ENCODE measurements at regions not wholly inside any gene's neighbourhood (a gene's known extent, or its start where the extent isn't known, plus 50 kb on each side); places are given as distances from the start of the nearest gene placed in this dataset.

DNA sequence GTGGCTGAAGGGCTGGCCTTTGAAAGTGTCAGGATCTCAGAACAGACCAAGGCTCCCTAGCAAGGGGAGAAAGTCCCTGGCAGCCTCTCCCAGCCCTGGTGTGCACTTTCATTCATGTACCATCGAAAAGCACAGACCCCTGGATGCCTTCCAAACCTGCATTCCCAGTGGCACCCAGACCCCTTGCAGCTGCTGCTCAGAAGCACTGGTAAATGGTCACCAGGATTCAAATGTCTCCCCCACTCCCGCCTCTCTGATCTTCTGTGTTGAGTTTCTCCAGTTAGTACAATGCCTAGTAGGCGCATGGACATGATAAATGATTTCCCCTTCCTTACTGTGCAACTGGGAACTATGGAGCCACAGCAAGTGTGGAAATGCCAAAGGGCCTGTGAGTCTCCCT is 180.0 kb downstream of the GLI2 start:
- Mint-ChIP-seq H3K4me3 (ENCODE audit: unreplicated experiment) (no peak overlapping the region), H3K36me3 (ENCODE audit: unreplicated experiment) (no peaks in the 10 kb centered on the region), H3K4me1 (ENCODE audit: low read depth, unreplicated experiment) (peaks cover 22% of the 10 kb centered on the region), H3K9me3 (ENCODE audit: unreplicated experiment) (no peaks in the 10 kb centered on the region), H3K27ac (ENCODE audit: unreplicated experiment) (no peak overlapping the region), H3K27me3 (ENCODE audit: unreplicated experiment) (peaks cover 2% of the 10 kb centered on the region)
- TF ChIP-seq, protein P1, sequence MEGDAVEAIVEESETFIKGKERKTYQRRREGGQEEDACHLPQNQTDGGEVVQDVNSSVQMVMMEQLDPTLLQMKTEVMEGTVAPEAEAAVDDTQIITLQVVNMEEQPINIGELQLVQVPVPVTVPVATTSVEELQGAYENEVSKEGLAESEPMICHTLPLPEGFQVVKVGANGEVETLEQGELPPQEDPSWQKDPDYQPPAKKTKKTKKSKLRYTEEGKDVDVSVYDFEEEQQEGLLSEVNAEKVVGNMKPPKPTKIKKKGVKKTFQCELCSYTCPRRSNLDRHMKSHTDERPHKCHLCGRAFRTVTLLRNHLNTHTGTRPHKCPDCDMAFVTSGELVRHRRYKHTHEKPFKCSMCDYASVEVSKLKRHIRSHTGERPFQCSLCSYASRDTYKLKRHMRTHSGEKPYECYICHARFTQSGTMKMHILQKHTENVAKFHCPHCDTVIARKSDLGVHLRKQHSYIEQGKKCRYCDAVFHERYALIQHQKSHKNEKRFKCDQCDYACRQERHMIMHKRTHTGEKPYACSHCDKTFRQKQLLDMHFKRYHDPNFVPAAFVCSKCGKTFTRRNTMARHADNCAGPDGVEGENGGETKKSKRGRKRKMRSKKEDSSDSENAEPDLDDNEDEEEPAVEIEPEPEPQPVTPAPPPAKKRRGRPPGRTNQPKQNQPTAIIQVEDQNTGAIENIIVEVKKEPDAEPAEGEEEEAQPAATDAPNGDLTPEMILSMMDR (IDR thresholded peaks at IDR 0.05; ENCODE audit: partially characterized antibody, unreplicated experiment), result no peak
- DNase-seq, result no peak

DNA sequence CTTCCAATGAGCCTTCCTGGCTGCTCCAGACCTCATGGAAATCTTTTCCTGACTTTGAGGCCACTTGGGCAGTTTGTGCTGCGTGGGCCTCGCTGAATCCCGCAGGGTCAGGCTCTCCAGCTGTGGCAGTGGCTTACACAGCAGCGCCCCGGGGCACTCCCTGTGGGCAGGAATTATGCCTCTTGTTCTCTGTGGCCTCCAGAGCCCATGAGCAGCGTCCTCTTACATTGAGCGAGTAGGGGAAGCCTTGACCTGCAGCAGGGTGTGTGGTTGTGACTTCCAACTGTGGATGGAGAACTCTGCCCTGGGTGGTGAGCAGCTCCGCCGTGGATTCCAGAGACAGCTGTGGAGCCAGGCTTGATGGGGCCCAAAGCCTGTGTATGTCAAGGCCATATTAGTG is 180.8 kb downstream of the GLI2 start:
- H3K27ac Mint-ChIP-seq (ENCODE audit: unreplicated experiment), result no peak overlapping the region
- peaks cover 2% of the 10 kb centered on the region for H3K27me3 Mint-ChIP-seq (ENCODE audit: unreplicated experiment)
- peaks cover 22% of the 10 kb centered on the region for H3K4me1 Mint-ChIP-seq (ENCODE audit: low read depth, unreplicated experiment)
- H3K4me3 Mint-ChIP-seq (ENCODE audit: unreplicated experiment), result no peak overlapping the region
- TF ChIP-seq, protein P1 (IDR thresholded peaks at IDR 0.05; ENCODE audit: partially characterized antibody, unreplicated experiment), result no peak
- no peak for DNase-seq
- H3K36me3 Mint-ChIP-seq (ENCODE audit: unreplicated experiment), result no peaks in the 10 kb centered on the region
- no peaks in the 10 kb centered on the region for H3K9me3 Mint-ChIP-seq (ENCODE audit: unreplicated experiment)

DNA sequence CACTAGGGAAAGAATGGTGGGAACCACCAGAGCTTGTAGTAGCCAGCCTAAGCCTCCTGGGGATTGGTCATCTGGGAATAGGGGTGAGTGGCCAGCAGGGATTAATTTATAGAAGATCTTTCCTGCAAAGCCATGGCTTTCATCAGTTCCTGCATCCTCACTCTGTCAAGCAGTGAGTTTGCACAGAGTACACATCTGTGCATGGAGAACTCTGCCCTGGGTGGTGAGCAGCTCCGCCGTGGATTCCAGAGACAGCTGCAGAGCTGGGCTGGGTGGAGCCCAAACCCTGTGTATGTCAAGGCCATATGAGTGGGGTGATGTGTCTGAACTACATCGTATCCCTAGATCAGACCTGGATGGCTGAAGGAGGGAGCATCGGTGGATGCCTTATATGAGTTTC is 182.2 kb downstream of the GLI2 start:
- TF ChIP-seq, protein P1 (IDR thresholded peaks at IDR 0.05; ENCODE audit: partially characterized antibody, unreplicated experiment), result no peak
- Mint-ChIP-seq H3K27me3 (ENCODE audit: unreplicated experiment) (peaks cover 2% of the 10 kb centered on the region), H3K27ac (ENCODE audit: unreplicated experiment) (no peak overlapping the region), H3K36me3 (ENCODE audit: unreplicated experiment) (no peaks in the 10 kb centered on the region), H3K4me1 (ENCODE audit: low read depth, unreplicated experiment) (peaks cover 18% of the 10 kb centered on the region), H3K9me3 (ENCODE audit: unreplicated experiment) (no peaks in the 10 kb centered on the region), H3K4me3 (ENCODE audit: unreplicated experiment) (no peak overlapping the region)
- no peak for DNase-seq

DNA sequence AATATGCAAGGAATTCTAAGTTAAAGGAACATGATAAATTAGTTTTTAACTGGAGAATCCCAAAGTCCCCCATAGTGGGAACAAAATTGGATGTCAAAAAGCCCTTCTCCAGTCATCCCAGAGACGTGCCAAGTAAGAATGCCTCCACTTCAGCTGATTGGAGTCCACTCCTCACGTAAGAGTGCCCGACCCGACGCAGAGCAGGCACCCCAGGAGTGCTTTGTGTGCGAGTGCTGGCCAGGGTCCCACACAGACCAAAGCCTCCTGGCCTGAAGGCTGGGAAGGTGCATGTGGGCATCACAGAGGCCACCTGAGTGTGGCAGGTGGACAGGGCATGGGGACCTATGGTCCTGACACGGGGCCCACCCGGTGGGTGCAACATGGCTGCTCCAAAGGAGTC is 183.5 kb downstream of the GLI2 start:
- Mint-ChIP-seq H3K36me3 (ENCODE audit: unreplicated experiment) (no peaks in the 10 kb centered on the region), H3K9me3 (ENCODE audit: unreplicated experiment) (no peaks in the 10 kb centered on the region), H3K4me3 (ENCODE audit: unreplicated experiment) (no peak overlapping the region), H3K4me1 (ENCODE audit: low read depth, unreplicated experiment) (peaks cover 7% of the 10 kb centered on the region), H3K27me3 (ENCODE audit: unreplicated experiment) (peaks cover 2% of the 10 kb centered on the region), H3K27ac (ENCODE audit: unreplicated experiment) (no peak overlapping the region)
- TF ChIP-seq, protein P1 (IDR thresholded peaks at IDR 0.05; ENCODE audit: partially characterized antibody, unreplicated experiment), result no peak
- no peak for DNase-seq

DNA sequence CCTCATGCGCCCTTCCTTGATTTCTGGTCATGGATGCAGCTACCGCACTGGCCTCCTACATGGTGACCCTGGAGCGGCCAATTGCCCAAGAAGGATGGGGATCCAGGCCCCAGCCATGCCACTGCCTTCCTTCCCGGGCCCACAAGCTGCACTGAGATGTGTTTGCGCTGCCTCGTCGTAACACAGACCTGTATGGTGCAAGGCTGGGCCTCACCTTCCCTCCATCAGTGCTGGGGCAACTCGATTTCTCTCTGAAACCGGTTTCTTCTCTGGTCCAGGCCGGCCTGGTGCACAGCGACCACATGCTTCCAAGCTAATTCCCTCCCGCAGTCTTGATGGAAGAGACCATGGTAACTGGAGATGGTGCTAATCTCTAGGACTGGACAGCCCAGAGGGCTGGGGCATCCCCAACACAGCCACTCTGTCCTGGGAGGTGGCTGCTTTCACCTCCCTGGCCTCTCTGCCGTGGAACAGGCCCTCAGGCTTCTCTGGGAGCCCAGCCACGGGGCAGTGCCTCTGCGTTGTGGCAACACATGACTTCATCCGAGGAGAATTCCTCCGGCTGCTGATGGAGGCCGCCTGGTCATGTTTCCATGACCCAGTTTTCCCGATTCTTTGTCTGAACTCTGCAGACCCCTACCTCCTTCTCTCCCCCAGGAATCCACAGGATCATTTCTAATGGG is 184.2 kb downstream of the GLI2 start:
- H3K36me3 Mint-ChIP-seq (ENCODE audit: unreplicated experiment), result no peaks in the 10 kb centered on the region
- peaks cover 2% of the 10 kb centered on the region for H3K27me3 Mint-ChIP-seq (ENCODE audit: unreplicated experiment)
- H3K27ac Mint-ChIP-seq (ENCODE audit: unreplicated experiment), result no peak overlapping the region
- no peak for DNase-seq
- TF ChIP-seq, protein P1 (IDR thresholded peaks at IDR 0.05; ENCODE audit: partially characterized antibody, unreplicated experiment), result no peak
- no peaks in the 10 kb centered on the region for H3K9me3 Mint-ChIP-seq (ENCODE audit: unreplicated experiment)
- H3K4me1 Mint-ChIP-seq (ENCODE audit: low read depth, unreplicated experiment), result peaks cover 7% of the 10 kb centered on the region
- H3K4me3 Mint-ChIP-seq (ENCODE audit: unreplicated experiment), result no peak overlapping the region
